ENCODE measurements at regions not wholly inside any gene's neighbourhood (a gene's known extent, or its start where the extent isn't known, plus 50 kb on each side); places are given as distances from the start of the nearest gene placed in this dataset.

- TF ChIP-seq SIN3A (IDR thresholded peaks at IDR 0.05; ENCODE audit: borderline replicate concordance, insufficient read depth, low read length): no peak
Observed at GRCh38 chr12:13505636-13506035, 309.1 kb downstream of the EMP1 start.

GRCh38 chr12:13505224-13505623, 308.7 kb downstream of the EMP1 start:
- TF ChIP-seq TAF1 (IDR thresholded peaks at IDR 0.05; ENCODE audit: borderline replicate concordance, insufficient read depth, low read length) (no peak), SIN3A (IDR thresholded peaks at IDR 0.05; ENCODE audit: borderline replicate concordance, insufficient read depth, low read length) (no peak), POLR2AphosphoS5 (IDR thresholded peaks at IDR 0.05; ENCODE audit: low read depth, low read length) (no peak), FOXP2 (optimal IDR thresholded peaks at IDR 0.05; ENCODE audit: borderline replicate concordance, extremely low read depth, extremely low read length, insufficient read depth) (no peak)
- TF ChIP-seq, protein P1, sequence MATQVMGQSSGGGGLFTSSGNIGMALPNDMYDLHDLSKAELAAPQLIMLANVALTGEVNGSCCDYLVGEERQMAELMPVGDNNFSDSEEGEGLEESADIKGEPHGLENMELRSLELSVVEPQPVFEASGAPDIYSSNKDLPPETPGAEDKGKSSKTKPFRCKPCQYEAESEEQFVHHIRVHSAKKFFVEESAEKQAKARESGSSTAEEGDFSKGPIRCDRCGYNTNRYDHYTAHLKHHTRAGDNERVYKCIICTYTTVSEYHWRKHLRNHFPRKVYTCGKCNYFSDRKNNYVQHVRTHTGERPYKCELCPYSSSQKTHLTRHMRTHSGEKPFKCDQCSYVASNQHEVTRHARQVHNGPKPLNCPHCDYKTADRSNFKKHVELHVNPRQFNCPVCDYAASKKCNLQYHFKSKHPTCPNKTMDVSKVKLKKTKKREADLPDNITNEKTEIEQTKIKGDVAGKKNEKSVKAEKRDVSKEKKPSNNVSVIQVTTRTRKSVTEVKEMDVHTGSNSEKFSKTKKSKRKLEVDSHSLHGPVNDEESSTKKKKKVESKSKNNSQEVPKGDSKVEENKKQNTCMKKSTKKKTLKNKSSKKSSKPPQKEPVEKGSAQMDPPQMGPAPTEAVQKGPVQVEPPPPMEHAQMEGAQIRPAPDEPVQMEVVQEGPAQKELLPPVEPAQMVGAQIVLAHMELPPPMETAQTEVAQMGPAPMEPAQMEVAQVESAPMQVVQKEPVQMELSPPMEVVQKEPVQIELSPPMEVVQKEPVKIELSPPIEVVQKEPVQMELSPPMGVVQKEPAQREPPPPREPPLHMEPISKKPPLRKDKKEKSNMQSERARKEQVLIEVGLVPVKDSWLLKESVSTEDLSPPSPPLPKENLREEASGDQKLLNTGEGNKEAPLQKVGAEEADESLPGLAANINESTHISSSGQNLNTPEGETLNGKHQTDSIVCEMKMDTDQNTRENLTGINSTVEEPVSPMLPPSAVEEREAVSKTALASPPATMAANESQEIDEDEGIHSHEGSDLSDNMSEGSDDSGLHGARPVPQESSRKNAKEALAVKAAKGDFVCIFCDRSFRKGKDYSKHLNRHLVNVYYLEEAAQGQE (IDR thresholded peaks at IDR 0.05; ENCODE audit: insufficient read depth in 1 of 2, low read depth in 2 of 2, low read length in 2 of 2): no peak

GRCh38 chr12:13504736-13505135, 308.2 kb downstream of the EMP1 start:
- TF ChIP-seq SIN3A (IDR thresholded peaks at IDR 0.05; ENCODE audit: borderline replicate concordance, insufficient read depth, low read length) (no peak), FOXP2 (optimal IDR thresholded peaks at IDR 0.05; ENCODE audit: borderline replicate concordance, extremely low read depth, extremely low read length, insufficient read depth) (no peak)

- TF ChIP-seq FOXP2 (optimal IDR thresholded peaks at IDR 0.05; ENCODE audit: borderline replicate concordance, extremely low read depth, extremely low read length, insufficient read depth) (no peak), POLR2AphosphoS5 (IDR thresholded peaks at IDR 0.05; ENCODE audit: low read depth, low read length) (no peak), TAF1 (IDR thresholded peaks at IDR 0.05; ENCODE audit: borderline replicate concordance, insufficient read depth, low read length) (no peak)
- TF ChIP-seq, protein P1 (IDR thresholded peaks at IDR 0.05; ENCODE audit: insufficient read depth in 1 of 2, low read depth in 2 of 2, low read length in 2 of 2): no peak
Observed at GRCh38 chr12:13504074-13504473, 307.5 kb downstream of the EMP1 start.

DNA sequence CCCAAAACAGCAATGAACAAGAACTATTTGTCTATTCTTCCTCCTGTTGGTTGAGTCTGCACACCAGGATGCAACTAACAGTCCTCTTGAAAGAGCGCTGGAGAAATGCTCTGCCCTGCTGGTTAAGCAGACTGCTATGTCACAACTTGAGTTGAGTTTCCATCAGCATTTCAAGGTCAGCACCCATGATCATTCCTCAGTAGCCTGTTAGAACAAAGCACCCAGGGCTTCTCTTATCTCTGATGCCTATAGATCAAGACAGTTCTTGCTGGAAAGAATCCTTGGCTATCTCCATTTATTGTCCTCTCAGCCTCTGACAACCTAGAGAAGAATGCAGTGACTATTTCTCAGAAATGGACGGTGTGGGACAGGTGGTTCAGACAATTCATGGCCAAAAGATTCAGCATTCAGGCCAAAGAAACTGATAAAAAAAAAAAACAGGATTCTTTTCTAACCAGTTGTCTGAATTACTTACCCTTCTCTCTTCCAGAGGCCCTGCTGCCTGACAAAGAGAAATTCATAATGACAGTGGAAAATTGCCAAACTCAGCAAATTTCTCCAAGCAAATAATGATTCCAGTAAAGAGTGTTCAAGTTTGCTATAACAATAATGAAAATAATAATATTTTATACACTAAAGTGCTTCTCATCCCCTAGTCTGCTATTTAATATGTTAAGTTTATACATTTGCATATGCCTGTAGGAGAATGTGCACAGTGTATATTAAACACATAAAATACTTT, 306.7 kb downstream of the EMP1 start:
- no peak for TF ChIP-seq SIN3A (IDR thresholded peaks at IDR 0.05; ENCODE audit: borderline replicate concordance, insufficient read depth, low read length)
- TF ChIP-seq TAF1 (IDR thresholded peaks at IDR 0.05; ENCODE audit: borderline replicate concordance, insufficient read depth, low read length): no peak

- TF ChIP-seq TAF1 (IDR thresholded peaks at IDR 0.05; ENCODE audit: borderline replicate concordance, insufficient read depth, low read length) (no peak), POLR2AphosphoS5 (IDR thresholded peaks at IDR 0.05; ENCODE audit: low read depth, low read length) (no peak), FOXP2 (optimal IDR thresholded peaks at IDR 0.05; ENCODE audit: borderline replicate concordance, extremely low read depth, extremely low read length, insufficient read depth) (no peak), SIN3A (IDR thresholded peaks at IDR 0.05; ENCODE audit: borderline replicate concordance, insufficient read depth, low read length) (no peak)
- TF ChIP-seq, protein P1 (IDR thresholded peaks at IDR 0.05; ENCODE audit: insufficient read depth in 1 of 2, low read depth in 2 of 2, low read length in 2 of 2): no peak
Observed at GRCh38 chr12:13499008-13499407, 302.5 kb downstream of the EMP1 start.

- TF ChIP-seq SIN3A (IDR thresholded peaks at IDR 0.05; ENCODE audit: borderline replicate concordance, insufficient read depth, low read length): no peak
- TF ChIP-seq TAF1 (IDR thresholded peaks at IDR 0.05; ENCODE audit: borderline replicate concordance, insufficient read depth, low read length): no peak
- TF ChIP-seq, protein P1 (IDR thresholded peaks at IDR 0.05; ENCODE audit: insufficient read depth in 1 of 2, low read depth in 2 of 2, low read length in 2 of 2): no peak
- no peak for TF ChIP-seq FOXP2 (optimal IDR thresholded peaks at IDR 0.05; ENCODE audit: borderline replicate concordance, extremely low read depth, extremely low read length, insufficient read depth)
- TF ChIP-seq POLR2AphosphoS5 (IDR thresholded peaks at IDR 0.05; ENCODE audit: low read depth, low read length): no peak
Observed at GRCh38 chr12:13496111-13496510, 299.6 kb downstream of the EMP1 start.

Measured in PFSK-1 (cell line).